SU-DHL-6 (cell line): ENCODE measurements at regions not wholly inside any gene's neighbourhood (a gene's known extent, or its start where the extent isn't known, plus 50 kb on each side); places are given as distances from the start of the nearest gene placed in this dataset.

Experiments used
- CTCF ChIP-seq: fragments of 200-600 bp; sonication (generic); IDR thresholded peaks from one replicate; pipeline ENCODE4 v1.5.1; 2017; ENCODE audit warnings: antibody characterized with exemption, mild to moderate bottlenecking, low read length, moderate library complexity; ENCODE audit not compliant: insufficient read depth, poor library complexity, severe bottlenecking
- EZH2phosphoT487 ChIP-seq: fragments of 200-600 bp; sonication (generic), shearing (Covaris generic); conservative IDR thresholded peaks from 2 replicates; pipeline ENCODE4 v1.6.1; 2018; ENCODE audit warnings: mild to moderate bottlenecking, antibody characterized with exemption, low read length, moderate library complexity, mixed read lengths

- TF ChIP-seq CTCF (no peak), EZH2phosphoT487 (no peak)
Measured at GRCh38 chrX:5233830-5234229, 994.8 kb downstream of the NLGN4X start.
